Effector memory CD8-positive, alpha-beta T cell (primary cell): ENCODE measurements at regions not wholly inside any gene's neighbourhood (a gene's known extent, or its start where the extent isn't known, plus 50 kb on each side); places are given as distances from the start of the nearest gene placed in this dataset.

Experiments
- ATAC-seq: fragments of 150-1000 bp; cut with Tn5 transposase; replicated peaks from 2 replicates; pipeline ENCODE4 v1.10.0; 2021; ENCODE audit warnings: mild to moderate bottlenecking, moderate library complexity
- DNase-seq, 3 experiments: peaks; one replicate each; pipeline ENCODE4 v3.0.0; 2021
- H3K27ac Mint-ChIP-seq, 2 donors: one replicate each; pipeline ENCODE4 v1.8.0; 2022; ENCODE audit warnings: mild to moderate bottlenecking in 2 of 2, mixed read lengths in 2 of 2, moderate library complexity in 2 of 2
- H3K27me3 Mint-ChIP-seq, 2 donors: one replicate each; pipeline ENCODE4 v1.8.0; 2022; ENCODE audit warnings: mixed read lengths in 2 of 2
- H3K36me3 Mint-ChIP-seq: one replicate; pipeline ENCODE4 v1.8.0; 2022; ENCODE audit warnings: mild to moderate bottlenecking, moderate library complexity, mixed read lengths; ENCODE audit not compliant: insufficient read depth
- H3K4me1 Mint-ChIP-seq, 2 donors: one replicate each; pipeline ENCODE4 v1.8.0; 2022; ENCODE audit warnings: low read depth in 2 of 2, mixed read lengths in 2 of 2
- H3K4me3 Mint-ChIP-seq, 2 donors: one replicate each; pipeline ENCODE4 v1.8.0; 2022; ENCODE audit warnings: mild to moderate bottlenecking in 2 of 2, mixed read lengths in 2 of 2, moderate library complexity in 2 of 2
- H3K9me3 Mint-ChIP-seq, 2 donors: one replicate each; pipeline ENCODE4 v1.8.0; 2022; ENCODE audit warnings: mixed read lengths in 2 of 2

DNA sequence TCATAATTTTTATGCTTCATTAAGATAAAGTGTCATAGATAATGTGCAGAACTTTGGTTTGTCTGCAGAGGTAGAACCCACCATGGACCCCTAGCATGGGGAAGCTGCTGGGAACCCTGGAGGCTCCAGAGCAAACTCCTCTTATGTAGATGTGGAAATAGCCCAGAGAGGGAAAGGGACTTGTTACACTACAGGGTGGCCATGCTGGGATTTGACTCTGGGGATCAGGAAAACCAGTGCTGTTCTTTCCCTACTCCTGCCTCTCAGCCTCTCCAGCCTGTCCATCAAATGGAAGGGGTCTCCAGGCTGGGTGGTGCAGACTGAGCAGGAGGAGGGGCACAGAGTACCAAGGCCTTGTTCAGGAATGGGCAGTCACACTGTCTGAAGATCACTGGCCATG, 54.2 kb downstream of the MSX1 start:
- DNase-seq (no peak), ATAC-seq (no peak)
- Mint-ChIP-seq H3K4me3 (no peak overlapping the region), H3K27me3 (peaks cover 0 to 34% of the 10 kb centered on the region in 2 donors), H3K36me3 (no peaks in the 10 kb centered on the region), H3K9me3 (peaks cover 0 to 4% of the 10 kb centered on the region in 2 donors), H3K4me1 (peaks cover 0 to 3% of the 10 kb centered on the region in 2 donors), H3K27ac (no peak overlapping the region)

GRCh38 chr4:4914059-4914820, 54.8 kb downstream of the MSX1 start:
- peaks cover 0 to 34% of the 10 kb centered on the region in 2 donors for H3K27me3 Mint-ChIP-seq
- no peaks in the 10 kb centered on the region for H3K36me3 Mint-ChIP-seq
- peaks cover 0 to 3% of the 10 kb centered on the region in 2 donors for H3K4me1 Mint-ChIP-seq
- DNase-seq (no peak), ATAC-seq (no peak)
- H3K9me3 Mint-ChIP-seq, result peaks cover 0 to 4% of the 10 kb centered on the region in 2 donors
- H3K27ac Mint-ChIP-seq, result no peak overlapping the region
- H3K4me3 Mint-ChIP-seq, result no peak overlapping the region

DNA sequence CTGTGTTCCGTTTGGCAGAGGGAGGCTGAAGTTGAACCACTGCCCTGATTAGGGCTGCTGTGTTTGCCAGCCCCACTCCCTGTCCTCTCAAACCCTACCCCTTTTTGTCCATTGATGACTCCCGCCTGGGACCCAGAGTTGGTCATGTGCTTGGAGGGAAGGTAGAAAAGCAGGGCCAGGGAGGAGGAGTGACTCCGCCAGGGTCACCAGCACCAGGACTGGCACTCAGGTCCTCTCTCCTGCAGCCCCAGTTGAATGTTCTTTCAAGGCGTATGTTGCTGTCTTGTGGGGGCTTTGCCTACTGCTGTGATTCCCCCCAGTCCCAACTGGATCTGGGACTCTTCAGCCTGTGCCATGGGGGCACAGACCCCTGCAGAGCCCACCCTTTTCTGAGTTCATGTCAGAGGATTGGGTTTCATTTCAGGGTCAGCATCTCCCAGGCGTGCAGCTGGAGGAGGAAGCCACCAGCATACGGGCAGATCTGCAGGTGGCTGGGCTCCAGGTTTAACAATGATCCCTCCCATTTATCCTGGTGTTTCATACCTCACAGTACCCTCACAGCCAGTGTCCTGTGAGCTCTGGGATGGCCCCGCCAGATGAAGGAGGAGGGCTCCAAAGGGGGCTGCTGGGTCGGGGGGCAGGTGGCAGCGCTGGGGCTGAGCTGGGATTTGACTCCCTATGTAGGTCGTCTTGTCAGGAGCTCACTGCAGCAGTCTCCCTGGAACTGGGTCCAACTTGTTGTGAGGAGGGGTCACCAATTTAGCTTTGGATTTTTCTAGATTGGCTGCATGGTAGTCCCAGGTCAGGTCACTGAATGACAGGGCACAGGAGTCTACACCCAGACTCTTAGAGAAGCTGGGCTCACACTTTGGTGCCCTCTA, 55.7 kb downstream of the MSX1 start:
- H3K27ac Mint-ChIP-seq, result no peak overlapping the region
- peaks cover 0 to 3% of the 10 kb centered on the region in 2 donors for H3K4me1 Mint-ChIP-seq
- DNase-seq, result no peak
- H3K27me3 Mint-ChIP-seq, result peaks cover 0 to 38% of the 10 kb centered on the region in 2 donors
- H3K9me3 Mint-ChIP-seq, result peaks cover 0 to 4% of the 10 kb centered on the region in 2 donors
- H3K4me3 Mint-ChIP-seq, result no peak overlapping the region
- H3K36me3 Mint-ChIP-seq, result no peaks in the 10 kb centered on the region
- ATAC-seq, result no peak

DNA sequence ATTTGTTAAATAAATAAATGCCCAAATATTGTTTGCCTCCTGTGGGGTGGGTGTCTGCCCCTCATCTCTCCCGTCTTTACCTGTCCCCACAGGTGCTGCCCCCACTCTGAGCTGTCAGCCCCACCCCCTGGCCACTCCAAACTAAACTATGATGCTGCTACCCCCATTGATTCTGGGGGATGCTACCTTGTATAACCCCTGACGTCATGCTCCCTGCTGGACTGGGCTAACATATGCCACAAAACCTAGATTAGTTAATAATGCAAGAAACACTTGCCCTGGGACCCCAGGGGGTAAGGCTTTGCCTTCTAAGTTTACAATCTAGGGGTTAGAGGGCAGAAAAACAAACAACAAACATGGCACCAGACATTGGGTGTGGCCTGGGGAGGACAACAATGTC, 58.6 kb downstream of the MSX1 start:
- H3K4me1 Mint-ChIP-seq, result peaks cover 0 to 7% of the 10 kb centered on the region in 2 donors
- H3K4me3 Mint-ChIP-seq, result no peak overlapping the region
- no peak overlapping the region for H3K27ac Mint-ChIP-seq
- peaks cover 0 to 4% of the 10 kb centered on the region in 2 donors for H3K9me3 Mint-ChIP-seq
- ATAC-seq (no peak), DNase-seq (no peak)
- no peaks in the 10 kb centered on the region for H3K36me3 Mint-ChIP-seq
- peaks cover 0 to 44% of the 10 kb centered on the region in 2 donors for H3K27me3 Mint-ChIP-seq

DNA sequence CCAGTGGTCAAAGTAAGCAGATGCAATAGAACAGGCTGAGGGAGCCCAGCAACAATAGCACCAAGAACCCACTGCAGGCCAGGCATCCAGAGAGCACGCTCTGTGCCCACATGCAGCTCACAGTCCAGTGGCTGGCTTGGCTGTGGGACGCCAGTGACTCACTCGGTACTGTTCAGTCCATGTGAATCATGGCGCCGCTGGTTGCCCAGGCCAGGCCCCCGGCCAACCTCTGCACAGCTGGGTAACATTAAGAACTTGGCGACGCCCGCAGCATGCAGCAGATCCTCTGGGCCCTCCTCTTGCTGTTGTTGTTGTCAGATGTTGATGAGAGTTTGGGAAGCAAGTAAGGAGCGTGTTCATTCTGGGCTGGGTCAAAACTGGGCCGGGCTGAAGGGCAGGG, 60.5 kb downstream of the MSX1 start:
- peaks cover 0 to 4% of the 10 kb centered on the region in 2 donors for H3K4me1 Mint-ChIP-seq
- H3K4me3 Mint-ChIP-seq, result no peak overlapping the region
- H3K36me3 Mint-ChIP-seq, result no peaks in the 10 kb centered on the region
- H3K27ac Mint-ChIP-seq, result peak overlapping the region in 1 of 2 donors; percentile 35
- peaks cover 0 to 4% of the 10 kb centered on the region in 2 donors for H3K9me3 Mint-ChIP-seq
- ATAC-seq, result no peak
- no peak for DNase-seq
- peaks cover 3 to 50% of the 10 kb centered on the region in 2 donors for H3K27me3 Mint-ChIP-seq

DNA sequence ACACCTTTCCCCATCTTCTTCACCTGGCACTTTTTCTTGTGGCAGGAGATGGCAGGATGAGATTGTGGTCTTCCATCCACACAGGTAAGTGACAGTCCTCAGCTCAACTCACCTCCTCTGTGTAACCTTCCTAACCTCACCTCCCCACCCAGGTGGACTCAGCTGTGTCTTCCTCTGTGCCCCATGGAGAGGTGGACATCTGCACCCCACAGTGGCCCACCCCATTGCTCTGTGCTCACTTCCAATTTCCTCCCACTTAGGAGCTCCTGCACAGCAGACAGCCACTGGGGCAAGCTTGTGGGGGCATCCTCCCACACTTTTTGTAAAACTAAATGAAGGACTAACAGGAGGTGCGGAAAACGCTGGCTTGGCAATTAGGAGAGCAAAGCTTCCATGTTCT, 61.6 kb downstream of the MSX1 start:
- no peak for ATAC-seq

GRCh38 chr4:4922441-4922840, 63.0 kb downstream of the MSX1 start:
- no peak for ATAC-seq
- peaks cover 17 to 44% of the 10 kb centered on the region in 2 donors for H3K27me3 Mint-ChIP-seq

More for the DNA sequence above, 61.6 kb downstream of the MSX1 start:
- Mint-ChIP-seq H3K9me3 (peaks cover 0 to 4% of the 10 kb centered on the region in 2 donors), H3K27me3 (peaks cover 14 to 55% of the 10 kb centered on the region in 2 donors), H3K36me3 (no peaks in the 10 kb centered on the region), H3K4me3 (no peak overlapping the region), H3K27ac (peak overlapping the region in 1 of 2 donors; percentile 35), H3K4me1 (peaks cover 0 to 4% of the 10 kb centered on the region in 2 donors)
- no peak for DNase-seq

DNA sequence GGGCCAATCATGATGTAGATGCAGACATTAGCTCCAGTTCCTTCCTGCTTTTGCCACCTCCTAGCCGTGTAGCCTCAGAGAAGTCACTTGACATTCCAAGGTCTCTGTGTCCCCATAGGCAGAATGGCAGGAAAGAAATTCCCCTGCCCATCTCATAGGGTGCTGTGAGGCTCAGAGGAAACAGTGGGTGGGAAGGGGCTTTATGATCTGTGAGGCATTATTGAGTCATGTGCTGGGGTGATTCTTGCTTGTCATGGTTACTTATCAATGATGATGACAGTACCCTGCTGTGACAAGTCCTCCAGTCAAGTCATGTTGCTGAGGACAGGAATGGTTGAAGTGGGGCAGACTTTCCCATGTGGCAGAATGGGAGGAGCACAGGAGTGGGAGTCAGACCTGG, 63.7 kb downstream of the MSX1 start:
- no peaks in the 10 kb centered on the region for H3K36me3 Mint-ChIP-seq
- ATAC-seq, result no peak
- no peak overlapping the region for H3K4me3 Mint-ChIP-seq
- DNase-seq, result no peak
- no peaks in the 10 kb centered on the region for H3K9me3 Mint-ChIP-seq
- H3K27ac Mint-ChIP-seq, result no peak overlapping the region
- peaks cover 0 to 4% of the 10 kb centered on the region in 2 donors for H3K4me1 Mint-ChIP-seq
- H3K27me3 Mint-ChIP-seq, result peaks cover 17 to 44% of the 10 kb centered on the region in 2 donors

More at GRCh38 chr4:4922441-4922840, 63.0 kb downstream of the MSX1 start:
- peaks cover 0 to 4% of the 10 kb centered on the region in 2 donors for H3K4me1 Mint-ChIP-seq
- peak overlapping the region in 1 of 2 donors; percentile 6 for H3K27ac Mint-ChIP-seq
- no peak for DNase-seq
- H3K36me3 Mint-ChIP-seq, result no peaks in the 10 kb centered on the region
- H3K4me3 Mint-ChIP-seq, result peak overlapping the region; percentile 8 to 56
- H3K9me3 Mint-ChIP-seq, result peaks cover 0 to 3% of the 10 kb centered on the region in 2 donors

- Mint-ChIP-seq H3K36me3 (no peaks in the 10 kb centered on the region), H3K27me3 (peaks cover 6 to 10% of the 10 kb centered on the region in 2 donors), H3K4me1 (no peaks in the 10 kb centered on the region), H3K27ac (no peak overlapping the region), H3K4me3 (no peak overlapping the region), H3K9me3 (peaks cover 0 to 1% of the 10 kb centered on the region in 2 donors)
- DNase-seq, result no peak
- ATAC-seq, result no peak
These were observed 71.2 kb downstream of the MSX1 start for GRCh38 chr4:4930677-4931076.

GRCh38 chr4:4935974-4936373, 76.5 kb downstream of the MSX1 start:
- no peak overlapping the region for H3K27ac Mint-ChIP-seq
- peaks cover 0 to 42% of the 10 kb centered on the region in 2 donors for H3K27me3 Mint-ChIP-seq
- ATAC-seq, result no peak
- H3K36me3 Mint-ChIP-seq, result no peaks in the 10 kb centered on the region
- no peak overlapping the region for H3K4me3 Mint-ChIP-seq
- DNase-seq, result no peak
- no peaks in the 10 kb centered on the region for H3K9me3 Mint-ChIP-seq
- no peaks in the 10 kb centered on the region for H3K4me1 Mint-ChIP-seq

GRCh38 chr4:4937926-4938325, 78.5 kb downstream of the MSX1 start:
- Mint-ChIP-seq H3K4me3 (no peak overlapping the region), H3K27ac (no peak overlapping the region), H3K9me3 (no peaks in the 10 kb centered on the region), H3K36me3 (no peaks in the 10 kb centered on the region), H3K4me1 (no peaks in the 10 kb centered on the region), H3K27me3 (peaks cover 0 to 42% of the 10 kb centered on the region in 2 donors)
- DNase-seq, result no peak
- no peak for ATAC-seq

GRCh38 chr4:4941751-4942150, 77.5 kb downstream of the CYTL1 start:
- no peaks in the 10 kb centered on the region for H3K9me3 Mint-ChIP-seq
- no peak for DNase-seq
- no peak overlapping the region for H3K4me3 Mint-ChIP-seq
- ATAC-seq, result no peak
- peaks cover 0 to 25% of the 10 kb centered on the region in 2 donors for H3K27me3 Mint-ChIP-seq
- peaks cover 7% of the 10 kb centered on the region for H3K36me3 Mint-ChIP-seq
- H3K27ac Mint-ChIP-seq, result peak overlapping the region in 1 of 2 donors; percentile 46
- peaks cover 10 to 20% of the 10 kb centered on the region in 2 donors for H3K4me1 Mint-ChIP-seq

GRCh38 chr4:4942658-4943057, 76.6 kb downstream of the CYTL1 start:
- ATAC-seq (no peak), DNase-seq (no peak)
- Mint-ChIP-seq H3K27me3 (peaks cover 0 to 16% of the 10 kb centered on the region in 2 donors), H3K4me3 (no peak overlapping the region), H3K9me3 (no peaks in the 10 kb centered on the region), H3K36me3 (peaks cover 7% of the 10 kb centered on the region), H3K4me1 (peaks cover 10 to 20% of the 10 kb centered on the region in 2 donors), H3K27ac (peak overlapping the region in 1 of 2 donors; percentile 98)
